ENCODE measurements at regions not wholly inside any gene's neighbourhood (a gene's known extent, or its start where the extent isn't known, plus 50 kb on each side); places are given as distances from the start of the nearest gene placed in this dataset.
A peak's percentile ranks its signal among the peaks of the same experiment; 100 is the strongest.

DNA sequence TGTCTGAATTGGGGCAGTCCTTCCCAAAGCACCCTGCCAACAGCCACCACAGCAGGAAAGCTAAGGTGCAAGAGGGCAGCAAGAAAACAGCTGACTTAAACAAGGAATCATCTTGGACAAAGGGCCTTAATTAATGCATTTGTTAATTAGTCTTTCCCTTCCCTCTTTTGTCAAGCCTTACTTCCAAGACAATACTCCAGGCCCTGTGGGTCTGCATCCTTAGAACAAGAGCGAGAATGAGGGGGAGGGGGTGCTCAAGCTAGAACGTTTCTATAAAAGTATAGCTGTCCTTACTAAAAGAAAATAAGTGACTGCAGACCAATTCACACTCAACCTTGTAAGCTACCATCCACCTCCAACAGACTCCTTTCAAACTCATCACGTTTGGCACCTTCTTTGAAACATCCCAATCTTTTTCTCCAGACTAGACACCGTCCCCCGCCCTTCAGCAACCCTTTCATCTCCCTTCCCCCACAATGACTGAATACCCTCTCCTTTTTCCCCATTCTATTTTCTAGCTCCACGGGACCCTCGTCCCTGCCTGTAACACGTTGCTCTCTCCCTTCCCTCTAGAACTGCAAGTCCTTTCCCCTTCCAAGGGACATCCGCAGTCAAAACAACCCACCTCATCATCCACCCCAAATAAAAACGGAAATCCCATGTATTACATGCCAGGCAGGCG, 85.7 kb upstream of the RNF38 start:
- Histone ChIP-seq H3K9ac (ENCODE audit: control insufficient read depth, insufficient read depth, low read length) (peak overlapping the region; percentile 96), H3K9me3 (replicated peaks; ENCODE audit: control insufficient read depth, insufficient read depth, low read length) (no peaks in the 10 kb centered on the region), H3K4me3 (peak overlapping the region; percentile 98), H4K20me1 (ENCODE audit: control insufficient read depth, insufficient read depth) (no peaks in the 10 kb centered on the region; the same call in 1 of the 2 replicates), H3K36me3 (ENCODE audit: control insufficient read depth in 2 of 2, insufficient read depth in 2 of 2, low read length in 1 of 2) (no peaks in the 10 kb centered on the region), H3K27ac (ENCODE audit: control insufficient read depth, insufficient read depth) (peak overlapping the region; percentile 92), H3K27me3 (replicated peaks in 1 of 2; ENCODE audit: control insufficient read depth in 2 of 2, insufficient read depth in 2 of 2, low read length in 1 of 2) (no peaks in the 10 kb centered on the region), H3K79me2 (ENCODE audit: control insufficient read depth, insufficient read depth, low read length) (peaks cover 59% of the 10 kb centered on the region), H3K4me2 (ENCODE audit: control insufficient read depth, insufficient read depth) (peak overlapping the region; percentile 100), H2AFZ (ENCODE audit: control insufficient read depth, low read depth, low read length) (peak overlapping the region; percentile 54), H3K4me1 (ENCODE audit: control insufficient read depth, insufficient read depth, low read length) (peaks cover 11% of the 10 kb centered on the region)
- ChIA-PET CTCF (interaction anchor here (0.9 to 4.2 kb wide), 10 partner anchors 12 to 78 kb away, joined by 3 to 33 read pairs (median 4); no protein-coding TSS in a partner anchor), POLR2A (interaction anchor here (0.5 to 6.0 kb wide), 14 partner anchors 10 to 880 kb away, joined by 3 to 41 read pairs (median 3); partner anchors contain the start of gene RNF38), RAD21 (ENCODE audit: unreplicated experiment) (interaction anchor here (1.0 to 3.6 kb wide), 7 partner anchors 10 to 79 kb away, joined by 3 to 32 read pairs (median 6); no protein-coding TSS in a partner anchor), SMC1A (ENCODE audit: uncharacterized antibody, unreplicated experiment) (interaction anchor here (0.6 to 4.8 kb wide), 17 partner anchors 8 to 102 kb away, joined by 3 to 45 read pairs (median 4); no protein-coding TSS in a partner anchor)
- in situ Hi-C loops (cut with MboI) (loop anchor here (5.0 kb wide), 1 partner anchor 67 kb away; no protein-coding TSS in a partner anchor), intact Hi-C loops (cut with micrococcal nuclease; ENCODE audit: unreplicated experiment) (loop anchor here (2.0 kb wide), 1 partner anchor 65 kb away; no protein-coding TSS in a partner anchor)
- ATAC-seq = no peak
- FAIRE-seq = no peak
- DNase-seq (ENCODE audit: low read depth, low spot score) = no peak
- BruUV-seq (replicated peaks) = TSS peak; percentile 72
- WGBS (ENCODE audit: insufficient coverage, insufficient replicate concordance, low lambda C conversion rate, missing lambda C conversion rate) = 11% methylated on average over 11 of the region's 11 CpGs
- TF ChIP-seq JUNB (IDR thresholded peaks at IDR 0.05) (no peak), SUZ12 (IDR thresholded peaks at IDR 0.05; ENCODE audit: unreplicated experiment) (no peak), NRF1 (conservative IDR thresholded peaks at IDR 0.05; ENCODE audit: low read depth, low read length) (no peak), DPF2 (IDR thresholded peaks at IDR 0.05) (no peak), CBX5 (IDR thresholded peaks at IDR 0.05; ENCODE audit: low read depth) (no peak), PAX5 (IDR thresholded peaks at IDR 0.05; ENCODE audit: borderline replicate concordance, low read depth, low read length) (no peak)
- TF ChIP-seq, protein P1, sequence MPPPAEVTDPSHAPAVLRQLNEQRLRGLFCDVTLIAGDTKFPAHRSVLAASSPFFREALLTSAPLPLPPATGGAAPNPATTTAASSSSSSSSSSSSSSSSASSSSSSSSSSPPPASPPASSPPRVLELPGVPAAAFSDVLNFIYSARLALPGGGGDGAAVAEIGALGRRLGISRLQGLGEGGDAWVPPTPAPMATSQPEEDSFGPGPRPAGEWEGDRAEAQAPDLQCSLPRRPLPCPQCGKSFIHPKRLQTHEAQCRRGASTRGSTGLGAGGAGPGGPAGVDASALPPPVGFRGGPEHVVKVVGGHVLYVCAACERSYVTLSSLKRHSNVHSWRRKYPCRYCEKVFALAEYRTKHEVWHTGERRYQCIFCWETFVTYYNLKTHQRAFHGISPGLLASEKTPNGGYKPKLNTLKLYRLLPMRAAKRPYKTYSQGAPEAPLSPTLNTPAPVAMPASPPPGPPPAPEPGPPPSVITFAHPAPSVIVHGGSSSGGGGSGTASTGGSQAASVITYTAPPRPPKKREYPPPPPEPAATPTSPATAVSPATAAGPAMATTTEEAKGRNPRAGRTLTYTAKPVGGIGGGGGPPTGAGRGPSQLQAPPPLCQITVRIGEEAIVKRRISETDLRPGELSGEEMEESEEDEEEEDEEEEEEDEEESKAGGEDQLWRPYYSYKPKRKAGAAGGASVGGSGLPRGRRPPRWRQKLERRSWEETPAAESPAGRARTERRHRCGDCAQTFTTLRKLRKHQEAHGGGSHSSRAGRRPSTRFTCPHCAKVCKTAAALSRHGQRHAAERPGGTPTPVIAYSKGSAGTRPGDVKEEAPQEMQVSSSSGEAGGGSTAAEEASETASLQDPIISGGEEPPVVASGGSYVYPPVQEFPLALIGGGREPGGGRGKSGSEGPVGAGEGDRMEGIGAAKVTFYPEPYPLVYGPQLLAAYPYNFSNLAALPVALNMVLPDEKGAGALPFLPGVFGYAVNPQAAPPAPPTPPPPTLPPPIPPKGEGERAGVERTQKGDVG (CRISPR knock-in tag; IDR thresholded peaks at IDR 0.05) = no peak
- TF ChIP-seq, protein P2, sequence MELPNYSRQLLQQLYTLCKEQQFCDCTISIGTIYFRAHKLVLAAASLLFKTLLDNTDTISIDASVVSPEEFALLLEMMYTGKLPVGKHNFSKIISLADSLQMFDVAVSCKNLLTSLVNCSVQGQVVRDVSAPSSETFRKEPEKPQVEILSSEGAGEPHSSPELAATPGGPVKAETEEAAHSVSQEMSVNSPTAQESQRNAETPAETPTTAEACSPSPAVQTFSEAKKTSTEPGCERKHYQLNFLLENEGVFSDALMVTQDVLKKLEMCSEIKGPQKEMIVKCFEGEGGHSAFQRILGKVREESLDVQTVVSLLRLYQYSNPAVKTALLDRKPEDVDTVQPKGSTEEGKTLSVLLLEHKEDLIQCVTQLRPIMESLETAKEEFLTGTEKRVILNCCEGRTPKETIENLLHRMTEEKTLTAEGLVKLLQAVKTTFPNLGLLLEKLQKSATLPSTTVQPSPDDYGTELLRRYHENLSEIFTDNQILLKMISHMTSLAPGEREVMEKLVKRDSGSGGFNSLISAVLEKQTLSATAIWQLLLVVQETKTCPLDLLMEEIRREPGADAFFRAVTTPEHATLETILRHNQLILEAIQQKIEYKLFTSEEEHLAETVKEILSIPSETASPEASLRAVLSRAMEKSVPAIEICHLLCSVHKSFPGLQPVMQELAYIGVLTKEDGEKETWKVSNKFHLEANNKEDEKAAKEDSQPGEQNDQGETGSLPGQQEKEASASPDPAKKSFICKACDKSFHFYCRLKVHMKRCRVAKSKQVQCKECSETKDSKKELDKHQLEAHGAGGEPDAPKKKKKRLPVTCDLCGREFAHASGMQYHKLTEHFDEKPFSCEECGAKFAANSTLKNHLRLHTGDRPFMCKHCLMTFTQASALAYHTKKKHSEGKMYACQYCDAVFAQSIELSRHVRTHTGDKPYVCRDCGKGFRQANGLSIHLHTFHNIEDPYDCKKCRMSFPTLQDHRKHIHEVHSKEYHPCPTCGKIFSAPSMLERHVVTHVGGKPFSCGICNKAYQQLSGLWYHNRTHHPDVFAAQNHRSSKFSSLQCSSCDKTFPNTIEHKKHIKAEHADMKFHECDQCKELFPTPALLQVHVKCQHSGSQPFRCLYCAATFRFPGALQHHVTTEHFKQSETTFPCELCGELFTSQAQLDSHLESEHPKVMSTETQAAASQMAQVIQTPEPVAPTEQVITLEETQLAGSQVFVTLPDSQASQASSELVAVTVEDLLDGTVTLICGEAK (IDR thresholded peaks at IDR 0.05; ENCODE audit: borderline replicate concordance) = no peak
- TF ChIP-seq, protein P3, sequence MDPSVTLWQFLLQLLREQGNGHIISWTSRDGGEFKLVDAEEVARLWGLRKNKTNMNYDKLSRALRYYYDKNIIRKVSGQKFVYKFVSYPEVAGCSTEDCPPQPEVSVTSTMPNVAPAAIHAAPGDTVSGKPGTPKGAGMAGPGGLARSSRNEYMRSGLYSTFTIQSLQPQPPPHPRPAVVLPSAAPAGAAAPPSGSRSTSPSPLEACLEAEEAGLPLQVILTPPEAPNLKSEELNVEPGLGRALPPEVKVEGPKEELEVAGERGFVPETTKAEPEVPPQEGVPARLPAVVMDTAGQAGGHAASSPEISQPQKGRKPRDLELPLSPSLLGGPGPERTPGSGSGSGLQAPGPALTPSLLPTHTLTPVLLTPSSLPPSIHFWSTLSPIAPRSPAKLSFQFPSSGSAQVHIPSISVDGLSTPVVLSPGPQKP (IDR thresholded peaks at IDR 0.05; ENCODE audit: low read depth, low read length) = no peak
